ENCODE measurements at regions not wholly inside any gene's neighbourhood (a gene's known extent, or its start where the extent isn't known, plus 50 kb on each side); places are given as distances from the start of the nearest gene placed in this dataset.
"Not testable (repeated sequence)": the region's sequence is repeated elsewhere in the genome, so short reads cannot be mapped to it uniquely, and the experiment has no call there.

DNA sequence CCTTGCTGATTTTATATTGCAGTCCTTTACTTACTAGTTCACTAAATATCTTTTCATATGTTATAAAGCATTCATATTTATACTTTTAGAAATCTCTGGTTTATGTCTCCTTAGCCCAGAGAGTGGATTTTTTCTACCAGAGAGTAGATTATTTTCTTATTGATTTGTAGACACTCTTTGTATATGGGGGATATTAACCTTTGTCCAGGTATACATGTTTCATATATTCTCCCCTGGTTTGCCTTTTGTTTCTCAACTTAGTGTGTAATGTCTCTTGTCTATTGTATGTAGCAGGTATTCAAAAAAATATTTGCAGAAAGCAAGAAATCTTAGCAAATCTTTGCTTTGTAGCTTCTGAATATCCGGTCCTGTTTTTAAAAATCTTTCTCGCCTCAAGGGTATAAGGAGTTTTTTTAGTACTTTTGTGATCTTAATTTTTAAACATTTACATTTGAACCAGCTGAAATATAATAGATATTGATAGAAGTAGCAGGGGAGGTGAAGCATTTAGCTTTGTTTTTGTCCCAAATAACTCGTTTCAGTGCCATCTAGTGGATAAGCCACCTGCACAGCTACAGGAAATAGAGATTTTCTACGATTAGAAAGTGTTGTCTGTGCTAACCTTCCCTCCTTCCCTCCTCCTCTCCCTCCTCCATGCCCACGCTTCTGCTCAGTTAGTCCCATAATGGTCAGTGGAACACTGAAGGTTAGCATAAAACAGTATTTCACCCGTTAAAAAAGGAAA, 97.0 kb downstream of the PHETA1 start:
- DNase-seq: no peak

DNA sequence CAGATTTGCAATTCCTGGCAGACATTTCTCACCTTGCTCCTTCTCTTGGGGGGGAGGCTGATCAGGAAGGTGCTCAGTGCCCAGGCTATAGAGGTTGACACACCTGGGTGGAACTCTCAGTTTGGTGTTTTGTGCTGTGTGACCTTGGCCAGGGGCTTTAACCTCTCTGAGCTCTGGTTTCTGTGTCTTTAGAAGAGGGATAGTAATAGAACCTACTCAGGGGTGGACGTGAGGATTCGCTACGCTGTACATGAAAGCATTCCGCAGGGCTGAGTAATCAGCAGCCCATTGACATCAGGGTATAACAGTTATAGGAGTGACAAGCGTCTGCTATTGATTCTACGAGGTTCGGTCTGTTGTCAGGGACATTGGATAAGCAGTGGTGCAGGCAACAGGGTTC, 98.1 kb downstream of the PHETA1 start:
- DNase-seq: no peak

DNA sequence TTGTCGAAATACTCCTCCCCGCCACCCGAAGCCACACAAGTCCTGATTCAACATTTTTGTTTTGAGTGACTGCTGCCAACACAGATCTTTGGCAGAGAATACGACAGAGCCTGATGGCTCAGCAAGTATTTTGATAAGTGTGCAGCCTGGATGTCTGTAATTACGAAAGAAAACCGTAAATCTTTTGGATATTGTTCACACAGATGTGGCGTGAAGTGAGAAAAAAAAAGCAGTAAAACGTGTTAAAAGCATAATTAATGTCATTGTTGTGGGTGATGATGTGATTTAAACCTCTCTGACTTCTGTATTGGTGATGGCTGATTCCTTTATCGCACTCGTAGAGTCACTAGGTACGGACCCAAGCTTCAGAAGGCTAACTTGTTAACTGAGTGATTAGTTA, 98.7 kb downstream of the PHETA1 start:
- DNase-seq: no peak

DNA sequence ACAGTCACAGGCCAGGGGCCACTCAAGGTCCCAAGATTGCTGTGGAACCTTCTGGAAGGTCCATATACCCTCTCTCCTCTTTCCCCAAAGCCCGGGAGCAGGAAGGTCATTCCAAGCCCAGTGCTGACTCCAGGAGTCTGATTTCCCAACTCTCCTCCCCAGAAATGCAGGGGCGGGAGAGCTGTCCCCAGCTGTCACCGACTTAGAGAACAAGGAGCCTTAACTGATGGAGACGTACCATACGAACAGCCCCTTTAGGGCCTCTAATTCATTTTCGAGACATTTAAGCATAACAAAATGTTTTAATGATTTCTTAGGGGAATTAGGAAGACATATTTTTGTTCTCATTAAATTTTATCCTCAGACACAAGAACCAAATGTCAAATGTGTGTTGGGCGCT, 99.2 kb downstream of the PHETA1 start:
- no peak for DNase-seq

DNA sequence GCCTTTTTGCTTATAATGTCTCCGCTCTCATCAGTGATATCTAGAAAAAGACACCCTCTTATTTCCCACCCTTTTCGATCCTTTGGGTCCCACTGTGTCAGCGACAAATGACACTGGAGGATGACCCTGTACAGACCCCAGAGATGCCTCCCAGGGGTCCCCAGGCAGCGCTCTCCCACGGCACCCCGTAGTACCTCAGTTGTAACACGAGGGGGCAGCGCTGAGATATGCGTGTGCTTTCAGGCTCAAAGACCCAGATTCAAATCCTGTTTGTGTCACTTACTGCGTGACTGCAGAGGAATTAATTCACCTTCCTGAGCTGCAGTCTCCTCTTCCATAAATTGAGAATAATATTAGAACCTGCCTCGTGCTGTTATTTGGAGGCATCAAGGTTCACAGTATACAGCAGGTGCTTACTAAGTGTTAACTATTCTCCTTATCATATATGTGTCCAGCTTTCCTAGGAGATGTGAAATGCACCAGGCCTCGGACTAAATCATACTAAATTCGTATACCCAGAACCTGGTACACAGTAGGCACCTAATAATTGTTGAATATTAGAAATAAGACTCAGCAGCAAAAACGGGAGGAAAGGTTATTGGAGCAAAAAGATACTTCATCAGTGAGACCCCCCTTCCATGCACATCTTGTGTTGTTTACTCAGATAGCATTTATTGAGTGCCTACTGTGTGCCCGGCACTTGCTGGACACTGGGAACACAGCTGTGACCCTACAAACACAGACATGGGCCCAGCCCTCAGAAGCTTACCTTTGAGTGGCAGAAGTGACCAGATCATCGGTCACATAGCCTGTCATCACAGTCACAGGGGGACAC, 99.9 kb downstream of the PHETA1 start:
- DNase-seq: no peak

DNA sequence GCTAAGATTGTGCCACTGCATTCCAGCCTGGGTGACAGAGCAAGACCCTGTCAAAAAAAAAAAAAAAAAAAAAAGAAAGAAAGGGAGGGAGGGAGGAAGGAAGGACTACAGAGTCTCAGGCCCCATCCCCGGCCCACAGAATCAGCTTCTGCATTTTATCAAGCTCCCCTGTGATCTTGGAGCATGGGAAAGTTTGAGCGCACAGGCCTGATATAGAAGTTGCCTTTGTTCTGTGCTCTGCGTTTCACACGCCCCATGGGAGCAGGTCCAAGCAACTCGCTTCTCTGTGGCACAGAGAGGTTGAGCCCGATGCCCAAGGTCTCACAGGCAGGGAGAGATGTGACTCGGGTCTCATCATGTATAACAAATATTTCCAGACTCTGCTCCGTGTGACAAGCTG, 101.8 kb downstream of the PHETA1 start:
- no peak for DNase-seq

DNA sequence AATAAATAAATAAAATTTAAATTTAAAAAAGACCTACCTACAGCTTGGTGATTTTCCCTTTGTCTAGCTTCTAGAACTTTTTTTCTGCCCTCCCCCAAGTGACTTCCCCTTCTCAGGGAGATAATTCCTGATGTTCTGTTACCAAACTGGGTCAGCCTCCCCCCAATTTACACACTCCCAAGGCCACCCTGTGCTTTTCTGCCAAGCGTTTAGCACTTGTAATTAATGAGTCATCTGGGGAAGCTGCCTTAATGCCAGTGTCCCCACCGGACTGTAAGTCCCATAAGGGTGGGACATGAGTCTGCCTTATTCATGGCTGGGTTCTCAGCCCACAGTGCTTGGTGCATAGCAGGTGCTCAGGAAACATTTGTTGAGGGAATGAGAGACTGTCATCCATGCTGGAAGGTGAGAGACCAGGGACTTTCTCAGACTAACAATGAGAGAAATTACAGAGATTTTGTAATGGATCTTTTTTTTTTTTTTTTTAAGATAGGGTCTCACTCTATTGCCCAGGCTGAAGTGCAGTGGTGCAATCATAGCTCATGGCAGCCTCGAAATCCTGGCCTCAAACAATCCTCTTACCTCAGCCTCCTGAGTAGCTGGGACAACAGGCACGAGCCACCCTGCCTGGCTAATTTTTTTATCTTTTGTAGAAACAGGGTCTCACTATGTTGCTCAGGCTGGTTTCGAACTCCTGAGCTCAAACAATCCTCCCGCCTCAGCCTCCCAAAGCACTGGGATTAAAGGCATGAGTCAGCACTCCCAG, 106.8 kb downstream of the PHETA1 start:
- DNase-seq: no peak

DNA sequence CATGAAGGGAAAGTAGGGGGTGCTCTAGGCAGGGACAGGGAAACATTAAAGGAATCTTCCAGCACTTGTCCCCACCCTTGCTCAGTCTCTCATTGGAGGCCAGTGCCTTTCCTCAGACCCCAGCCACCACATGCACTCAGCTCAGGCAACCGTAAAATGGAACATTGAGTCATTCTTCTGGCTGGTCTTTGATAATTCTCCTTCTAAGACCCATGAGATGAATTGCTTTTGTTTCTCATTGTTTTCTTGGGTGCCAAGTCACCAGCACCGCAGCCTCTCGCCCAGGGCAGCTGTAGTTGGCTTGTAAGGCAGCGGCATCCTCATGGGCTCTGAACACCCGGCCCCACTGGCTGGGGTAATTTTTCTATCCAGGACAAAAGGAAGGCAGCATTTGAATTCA, 108.2 kb downstream of the PHETA1 start:
- DNase-seq: no peak

DNA sequence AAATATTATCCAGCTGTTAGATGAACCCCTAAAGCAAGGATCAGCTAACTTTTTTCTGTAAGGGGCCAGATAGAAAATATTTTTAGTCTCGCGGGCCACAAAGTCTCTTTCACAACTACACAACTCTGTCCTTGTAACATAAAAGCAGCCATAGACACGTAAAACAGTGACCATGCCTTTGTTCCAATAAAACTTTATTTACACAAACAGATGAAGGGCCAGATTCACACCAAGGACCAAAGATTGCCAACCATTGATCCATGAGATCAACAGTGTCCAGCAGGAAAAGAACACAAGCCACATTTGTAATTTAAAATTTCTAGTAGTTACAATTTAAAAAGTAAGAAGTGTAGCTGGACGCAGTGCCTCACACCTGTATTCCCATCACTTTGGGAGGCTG, 109.7 kb downstream of the PHETA1 start:
- no peak for DNase-seq

DNA sequence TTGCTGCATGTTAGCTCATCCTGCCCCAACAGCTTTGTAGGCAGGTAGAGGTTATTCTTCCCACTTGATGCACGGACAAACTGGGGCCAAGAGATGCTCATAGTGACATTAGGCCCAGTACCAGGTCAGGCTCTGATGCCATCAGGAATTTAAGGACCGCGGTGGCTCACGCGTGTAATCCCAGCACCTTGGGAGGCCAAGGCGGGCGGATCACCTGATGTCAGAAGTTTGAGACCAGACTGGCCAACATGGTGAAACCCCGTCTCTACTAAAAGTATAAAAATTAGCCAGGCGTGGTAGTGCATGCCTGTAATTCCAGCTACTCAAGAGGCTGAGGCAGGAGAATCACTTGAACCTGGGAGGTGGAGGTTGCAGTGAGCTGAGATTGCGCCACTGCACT, 110.8 kb downstream of the PHETA1 start:
- DNase-seq: not testable (repeated sequence)

DNA sequence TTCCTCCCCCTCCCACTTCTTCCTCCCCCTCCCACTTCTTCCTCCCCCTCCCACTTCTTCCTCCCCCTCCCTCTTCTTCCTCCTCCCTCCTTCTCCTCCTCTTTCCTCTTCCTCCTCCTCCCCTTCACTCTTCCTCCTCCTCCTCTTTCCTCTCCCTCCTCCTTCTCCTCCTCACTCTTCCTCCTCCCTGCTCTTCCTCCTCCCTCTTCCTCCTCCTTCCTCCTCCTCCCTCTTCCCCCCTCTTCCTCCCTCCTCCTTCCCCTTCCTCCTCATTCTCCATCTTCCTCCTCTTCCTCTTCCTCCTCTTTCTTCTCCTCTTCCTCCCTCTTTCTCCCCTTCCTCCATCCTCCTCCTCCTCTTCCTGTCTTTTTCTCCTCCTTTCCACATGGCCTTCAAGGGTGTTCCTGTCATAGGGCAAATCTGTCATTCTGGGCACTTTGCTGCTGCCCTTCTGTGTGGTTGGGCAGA, 111.4 kb downstream of the PHETA1 start:
- DNase-seq: no peak

DNA sequence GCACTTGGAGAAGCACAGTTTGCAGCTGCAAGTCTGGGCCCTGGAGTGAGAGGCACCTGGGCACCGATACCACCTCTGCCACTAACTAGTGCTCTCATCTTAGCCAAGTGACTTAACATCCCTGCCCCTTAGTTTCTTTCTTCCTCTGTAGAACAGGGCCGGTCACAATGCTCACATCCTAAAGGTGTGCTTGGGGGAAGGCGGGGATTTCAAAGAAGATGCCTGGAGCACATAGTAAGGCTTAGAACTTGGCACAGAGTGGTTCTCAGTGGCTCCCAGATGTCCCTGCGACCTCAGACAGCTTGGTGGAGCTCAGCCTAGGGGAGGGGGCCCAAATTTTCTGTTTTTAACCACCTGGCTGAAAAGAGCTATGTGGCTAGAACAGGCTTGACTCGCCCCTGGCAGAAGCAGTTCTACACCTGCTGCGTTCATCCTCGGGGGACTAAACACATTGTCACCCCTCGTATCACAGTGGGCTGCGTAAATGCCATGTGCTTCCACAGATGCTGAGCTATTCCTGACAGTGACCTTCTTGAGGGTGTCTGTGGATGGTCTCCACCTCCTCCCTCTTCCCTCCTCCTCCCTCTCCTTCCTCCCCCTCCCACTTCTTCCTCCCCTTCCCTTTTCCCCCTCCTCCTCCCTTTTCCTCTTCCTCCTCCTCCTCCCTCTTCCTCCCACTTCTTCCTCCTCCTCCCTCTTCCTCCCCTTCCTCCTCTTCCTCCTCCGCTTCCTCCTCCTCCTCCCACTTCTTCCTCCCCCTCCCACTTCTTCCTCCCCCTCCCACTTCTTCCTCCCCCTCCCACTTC, 112.1 kb downstream of the PHETA1 start:
- no peak for DNase-seq

DNA sequence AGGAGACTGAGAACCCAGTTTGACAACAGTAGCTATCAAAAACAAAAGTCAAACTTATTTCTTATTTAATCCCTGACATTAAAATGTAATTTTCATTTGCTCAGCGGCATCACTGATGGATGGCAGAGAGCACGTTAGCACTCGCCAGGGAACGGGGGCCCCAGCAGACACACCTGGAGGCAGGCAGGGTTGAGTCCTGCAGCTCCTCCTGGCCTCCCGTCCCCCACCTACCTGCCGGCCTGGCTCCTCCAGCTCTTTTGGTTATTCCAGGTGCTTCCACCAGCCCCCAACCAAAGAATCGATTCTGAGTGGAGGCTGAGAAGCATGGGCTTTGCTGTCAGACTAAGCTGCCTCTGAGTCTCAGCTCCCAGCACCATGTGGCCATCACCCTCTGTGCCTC, 113.6 kb downstream of the PHETA1 start:
- no peak for DNase-seq

DNA sequence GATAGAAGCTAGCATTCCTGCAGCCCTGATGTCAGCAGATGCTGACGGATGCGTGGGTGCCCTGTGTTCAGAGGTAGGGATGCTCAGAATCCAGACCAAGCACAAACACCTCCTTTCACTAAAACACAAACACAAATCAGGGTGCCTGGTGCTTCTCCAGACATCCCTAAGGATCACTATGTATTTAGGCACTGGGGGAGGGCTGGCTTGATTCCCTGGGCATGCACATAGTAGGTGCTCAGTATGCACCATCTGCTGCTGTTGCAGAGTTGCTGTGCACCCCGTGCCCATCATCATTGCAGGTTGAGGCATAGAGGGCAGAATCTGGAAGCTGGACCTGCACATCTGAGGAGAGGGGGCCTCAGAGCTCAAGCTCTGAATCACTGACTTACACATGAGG, 114.8 kb downstream of the PHETA1 start:
- no peak for DNase-seq

DNA sequence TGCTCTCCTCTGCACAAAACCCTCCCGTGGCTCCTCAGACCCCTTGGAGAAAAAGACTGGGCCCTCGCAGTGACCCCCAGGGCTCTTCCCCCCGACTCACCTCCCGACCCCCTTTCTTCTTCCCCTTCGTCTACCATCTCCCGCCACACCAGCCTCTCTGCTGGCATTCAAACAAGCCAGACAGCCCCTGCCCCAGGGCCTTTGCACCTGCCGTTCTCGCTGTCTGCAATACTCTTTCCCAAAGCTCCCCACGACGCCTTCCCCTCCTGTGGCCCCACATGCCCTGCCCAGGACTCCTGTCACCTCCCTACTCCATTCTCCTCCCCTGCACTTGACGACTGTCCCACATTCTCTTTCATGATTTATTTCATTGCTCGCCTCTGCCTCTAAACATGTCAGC, 115.7 kb downstream of the PHETA1 start:
- no peak for DNase-seq

DNA sequence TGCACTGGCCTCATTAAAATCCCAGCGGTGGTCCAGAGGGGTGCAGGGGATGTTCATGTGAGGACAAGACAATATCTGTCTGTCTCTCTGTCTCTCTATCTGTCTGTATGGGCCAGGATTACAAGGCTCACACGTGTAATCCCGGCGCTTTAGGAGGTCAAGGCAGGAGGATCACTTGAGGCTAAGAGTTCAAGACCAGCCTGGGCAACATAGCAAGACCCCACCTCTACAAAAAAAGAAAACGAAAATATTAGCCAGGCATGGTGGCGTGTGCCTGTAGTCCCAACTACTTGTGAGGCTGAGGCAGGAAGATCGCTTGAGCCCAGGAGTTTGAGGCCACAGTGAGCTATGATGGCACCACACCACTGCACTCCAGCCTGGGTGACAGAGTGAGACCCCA, 117.1 kb downstream of the PHETA1 start:
- DNase-seq: no peak

DNA sequence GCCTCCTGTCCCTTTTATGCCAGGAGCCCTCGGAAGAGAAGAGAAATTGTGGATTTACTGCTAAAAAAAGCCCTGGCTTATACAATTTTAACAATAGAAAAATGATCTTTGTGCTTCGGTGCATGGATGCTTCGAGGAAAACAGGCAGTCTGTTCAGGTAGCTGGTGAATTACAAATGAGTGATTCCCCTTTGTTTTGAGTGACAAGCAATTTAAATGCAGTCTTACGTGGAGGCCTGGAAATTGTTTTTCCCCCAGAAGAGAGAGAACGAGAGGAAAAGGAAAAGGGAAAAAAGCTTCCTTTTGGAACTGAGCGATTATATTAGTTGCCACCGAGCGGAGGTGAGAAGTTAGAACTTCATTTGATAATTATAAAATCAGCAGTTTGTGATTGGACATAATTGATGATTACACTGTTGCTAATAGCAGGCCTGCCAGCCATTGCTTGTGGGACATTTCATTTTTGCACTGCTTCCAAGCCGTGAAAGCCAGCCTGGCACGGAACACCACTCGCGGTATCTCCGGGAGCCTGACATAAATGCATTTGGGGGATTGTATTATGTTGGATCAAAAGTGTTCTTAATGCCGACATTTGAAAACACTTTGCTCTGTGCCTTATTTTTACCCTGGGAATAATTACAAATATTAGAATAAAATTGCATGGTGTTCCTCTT, 117.7 kb downstream of the PHETA1 start:
- no peak for DNase-seq

DNA sequence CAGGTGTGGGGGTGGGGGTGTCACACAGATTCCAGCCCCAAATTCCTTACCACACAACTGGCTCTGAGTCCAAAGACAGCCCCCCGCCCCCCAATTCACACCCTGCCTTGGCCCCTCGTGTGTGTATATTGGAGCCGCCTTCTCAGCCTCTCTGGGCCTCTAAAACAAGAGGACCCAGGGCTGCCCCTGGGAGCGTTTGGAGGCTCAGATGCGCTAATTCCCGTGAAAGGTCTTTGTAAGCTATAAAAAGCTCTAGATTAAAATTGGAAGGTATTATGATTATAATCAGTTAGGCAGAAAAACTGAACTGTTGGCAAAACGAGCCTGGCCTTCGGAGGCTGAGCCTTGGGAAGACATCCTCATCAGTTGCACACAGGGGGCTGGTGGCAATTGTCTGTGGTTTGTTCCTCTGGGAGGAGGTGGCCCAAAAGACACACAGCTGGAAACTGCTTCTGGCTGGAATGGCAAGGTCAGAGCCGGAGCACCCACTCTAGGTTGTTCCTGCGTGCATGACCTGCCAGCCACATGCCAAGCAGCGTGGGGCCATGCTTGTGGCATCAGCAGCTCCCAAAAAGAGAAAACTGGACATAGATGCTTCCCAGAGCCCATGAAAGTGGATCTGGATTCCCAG, 118.5 kb downstream of the PHETA1 start:
- DNase-seq: no peak

DNA sequence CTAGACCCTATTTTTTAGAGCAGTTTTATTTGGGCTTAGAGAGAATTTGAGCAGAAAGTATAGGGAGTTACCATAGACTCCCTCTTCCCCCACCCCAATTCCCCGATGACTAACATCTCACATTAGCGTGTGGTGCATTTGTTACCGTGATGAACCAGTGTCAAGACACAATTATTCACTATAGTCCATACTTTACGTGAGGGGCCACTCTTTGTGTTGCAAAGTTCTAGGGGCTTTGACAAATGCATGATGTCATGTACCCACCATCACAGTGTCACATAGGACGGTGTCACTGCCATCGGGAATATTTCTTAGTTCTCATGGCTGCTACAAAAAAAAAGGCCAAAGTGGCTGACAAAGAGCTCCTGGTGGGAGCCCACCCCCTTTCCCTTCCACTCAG, 119.1 kb downstream of the PHETA1 start:
- no peak for DNase-seq

DNA sequence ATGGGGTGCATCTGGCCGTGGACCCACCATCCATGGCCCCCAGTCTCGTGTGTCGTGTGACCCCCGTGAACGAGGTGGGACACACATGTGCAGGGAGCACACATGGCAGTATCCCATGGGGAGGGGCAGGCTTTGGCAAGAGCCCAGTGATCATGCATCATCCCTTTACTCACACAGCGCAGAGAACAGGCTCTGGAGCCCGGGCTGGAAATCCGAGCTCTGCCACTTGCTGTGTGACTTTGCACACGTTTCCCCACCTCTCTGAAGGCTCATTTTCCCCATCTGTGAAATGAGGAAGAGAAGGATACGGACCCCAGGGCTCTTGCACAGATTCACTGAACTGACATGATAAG, 119.9 kb downstream of the PHETA1 start:
- no peak for DNase-seq

DNA sequence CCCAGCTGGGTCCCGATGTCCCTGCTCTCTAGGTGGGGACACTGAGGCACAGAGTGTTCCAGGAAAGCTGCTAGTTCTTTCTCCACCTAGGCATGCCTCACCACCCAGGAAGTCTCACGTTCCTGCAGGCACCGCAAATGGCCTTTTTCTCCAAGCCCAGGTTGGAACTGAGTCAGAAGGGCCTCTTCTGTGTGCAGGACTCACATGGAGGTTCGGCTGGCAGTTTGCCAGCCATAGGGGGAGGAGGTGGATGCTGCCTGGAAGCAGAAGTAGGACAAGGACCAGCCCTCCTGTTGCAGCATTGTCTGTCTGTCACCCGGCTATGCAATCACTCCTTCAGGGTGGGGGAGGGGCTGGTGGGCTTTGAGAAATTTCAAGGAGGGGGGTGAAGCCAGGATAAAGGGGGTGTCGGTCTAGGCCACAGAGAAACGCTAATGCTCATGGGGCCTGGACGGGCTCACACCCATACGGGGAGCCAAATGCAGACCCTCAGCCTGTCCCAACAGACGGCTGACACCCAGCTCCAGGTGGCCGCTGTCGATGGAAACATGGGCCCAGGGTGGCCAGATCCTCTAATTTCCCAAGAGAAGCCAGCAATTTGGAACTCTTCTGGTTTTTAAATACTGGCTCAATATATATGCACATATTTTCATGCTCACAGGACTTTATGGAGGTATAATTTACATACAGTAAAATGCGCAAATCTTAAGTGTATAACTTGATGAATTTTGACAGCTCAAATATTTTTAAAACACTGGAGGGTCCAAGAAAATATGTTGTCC, 120.5 kb downstream of the PHETA1 start:
- no peak for DNase-seq

All from activated CD4-positive, CD25-positive, alpha-beta regulatory T cell (primary cell).